ENCODE measurements at regions not wholly inside any gene's neighbourhood (a gene's known extent, or its start where the extent isn't known, plus 50 kb on each side); places are given as distances from the start of the nearest gene placed in this dataset.
A peak's percentile ranks its signal among the peaks of the same experiment; 100 is the strongest.
"Not testable (repeated sequence)": the region's sequence is repeated elsewhere in the genome, so short reads cannot be mapped to it uniquely, and the experiment has no call there.

DNA sequence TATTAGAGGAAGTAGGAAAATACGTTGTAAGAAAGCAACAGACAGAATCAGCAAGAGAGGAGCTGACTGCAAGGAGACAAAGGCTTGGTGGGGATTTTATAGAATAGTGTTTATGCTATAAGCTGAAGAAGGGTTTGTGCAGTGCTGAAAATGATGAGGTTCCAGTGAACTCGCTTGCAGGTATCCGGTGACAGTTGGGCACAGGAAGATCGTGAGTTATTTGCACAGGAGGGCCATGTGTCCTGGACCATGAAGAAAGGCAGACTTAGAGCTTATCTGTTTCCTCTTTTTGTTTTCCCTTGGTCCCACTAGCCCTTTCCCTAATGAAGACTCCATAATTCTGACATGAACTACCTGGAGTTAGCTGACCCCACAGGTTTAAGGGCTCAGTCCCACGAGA is 61.4 kb downstream of the NXNL2 start:
- no peak for DNase-seq (ENCODE audit: low read depth in 2 of 2)

DNA sequence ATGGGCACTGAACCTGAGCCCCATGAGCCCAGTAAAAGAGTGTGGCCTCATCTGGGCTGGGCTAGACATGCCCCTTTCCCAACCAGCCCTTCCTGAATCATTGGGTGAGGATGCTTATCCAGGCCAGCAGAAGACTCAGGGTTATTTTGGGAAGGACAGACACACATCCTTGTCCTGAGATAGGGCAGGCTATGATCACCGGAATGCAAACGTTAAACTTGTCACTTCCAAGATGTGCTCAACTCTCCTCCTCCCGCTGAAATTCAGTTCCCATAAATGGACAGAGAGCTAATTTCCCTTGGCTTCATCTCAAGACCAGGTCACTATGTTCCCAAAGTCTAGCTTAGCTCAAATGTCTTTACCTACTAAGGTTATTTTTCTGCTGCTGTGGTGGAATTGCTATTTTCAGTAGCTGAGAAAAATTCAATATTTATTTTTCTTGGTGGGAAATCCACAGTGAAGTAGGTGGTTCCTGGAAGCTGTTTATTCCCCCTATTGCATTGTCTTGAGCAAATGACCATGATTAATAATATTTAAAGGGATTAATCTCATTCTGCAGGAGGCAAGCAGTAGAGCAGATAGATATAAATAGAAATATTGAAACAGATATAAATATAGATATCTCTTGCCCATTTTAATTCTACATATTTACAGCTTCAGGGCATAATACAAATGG is 70.0 kb downstream of the NXNL2 start:
- DNase-seq (ENCODE audit: low read depth in 2 of 2): no peak

DNA sequence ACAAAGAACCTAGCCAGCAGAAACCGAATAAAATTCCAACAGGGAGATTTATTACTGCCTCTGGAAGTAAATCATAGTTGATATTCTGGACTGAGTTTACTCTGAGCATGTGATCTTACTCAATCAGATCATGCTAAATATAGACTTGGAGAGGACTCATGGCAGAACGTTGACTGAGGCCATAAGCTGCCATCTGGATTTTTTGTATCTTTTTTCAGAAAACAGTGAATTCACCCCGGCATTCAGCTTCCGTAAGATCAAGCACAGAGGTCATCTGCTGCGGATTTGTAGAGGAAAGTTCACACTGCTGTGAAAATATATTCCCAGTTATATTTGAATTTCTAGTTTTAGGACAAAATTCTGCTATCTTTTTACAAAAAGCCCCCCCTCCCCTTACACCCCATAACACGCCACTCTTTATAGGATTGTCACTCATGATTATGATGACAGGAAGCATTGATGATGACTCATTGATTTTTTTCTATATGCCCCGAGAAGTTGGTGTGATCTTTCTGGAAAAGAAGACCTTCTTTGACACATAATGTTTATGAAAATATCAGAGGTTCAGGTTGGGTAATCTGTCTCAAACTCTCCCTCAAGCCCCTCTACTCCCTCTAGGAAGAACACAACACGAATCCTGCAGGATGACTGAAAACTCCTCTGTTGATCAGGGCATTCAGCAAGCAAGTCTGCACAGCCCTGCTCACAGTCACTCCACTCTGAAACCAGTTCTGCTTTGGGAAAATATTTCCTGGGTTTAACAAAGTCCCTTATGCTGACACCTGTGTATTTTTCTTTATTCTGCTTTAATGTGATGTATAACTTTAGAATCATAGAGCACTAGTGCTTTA is 70.8 kb downstream of the NXNL2 start:
- no peak for DNase-seq (ENCODE audit: low read depth in 2 of 2)

DNA sequence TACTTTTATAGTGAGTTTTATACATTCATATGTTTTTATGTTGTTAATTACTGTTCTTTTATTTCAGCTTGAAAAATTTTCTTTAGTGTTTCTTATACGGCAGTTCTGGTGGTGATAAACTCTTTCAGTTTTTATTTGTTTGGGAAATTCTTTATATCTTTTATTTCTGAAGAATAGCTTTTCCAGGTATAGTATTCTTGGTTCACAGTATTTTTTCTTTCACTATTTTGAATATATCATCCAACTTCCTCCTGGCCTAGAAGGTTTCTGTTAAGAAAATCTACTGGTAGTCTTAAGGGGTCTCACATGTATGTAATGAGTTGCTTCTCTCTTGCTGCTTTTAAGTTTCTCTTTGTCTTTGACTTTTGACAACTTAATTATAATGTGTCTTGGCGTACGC is 79.4 kb downstream of the NXNL2 start:
- no peak for DNase-seq (ENCODE audit: low read depth in 2 of 2)

DNA sequence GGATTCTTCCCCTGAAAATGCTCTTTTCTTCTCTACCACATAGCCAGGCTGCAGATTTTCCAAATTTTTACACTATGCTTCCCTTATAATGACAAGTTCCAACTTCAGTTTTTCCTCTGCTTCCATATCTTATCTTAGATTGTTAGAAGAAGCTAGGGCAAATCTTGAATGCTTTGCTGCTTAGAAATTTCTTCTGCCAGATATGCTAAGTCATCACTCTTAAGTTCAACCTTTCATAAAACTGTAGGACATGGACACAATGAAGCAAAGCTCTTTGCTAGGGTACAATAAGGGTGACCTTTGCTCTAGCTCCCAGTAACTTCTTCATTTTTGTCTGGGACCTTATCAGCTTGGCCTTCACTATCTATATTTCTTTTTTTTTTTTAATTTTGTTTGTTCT is 88.7 kb downstream of the NXNL2 start:
- DNase-seq (ENCODE audit: low read depth in 2 of 2): no peak

DNA sequence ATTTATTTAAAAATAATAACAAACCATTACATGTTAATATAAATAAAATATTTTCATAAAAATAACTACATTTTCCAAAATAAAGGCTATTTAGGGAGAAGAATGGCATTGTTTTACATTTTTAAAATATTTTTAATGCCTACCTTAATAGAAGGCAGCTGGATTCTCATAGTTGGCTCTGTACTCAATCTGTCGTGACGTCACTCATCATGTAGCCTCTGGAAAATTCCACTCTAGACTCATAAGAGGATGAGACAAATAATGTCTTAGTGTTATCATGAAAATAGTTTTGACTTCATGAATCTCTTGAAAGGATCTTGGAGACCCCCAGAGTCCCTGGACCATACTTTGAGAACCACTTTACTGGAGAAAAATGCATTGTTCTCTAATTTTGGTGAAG is 93.1 kb downstream of the NXNL2 start:
- no peak for DNase-seq (ENCODE audit: low read depth in 2 of 2)

DNA sequence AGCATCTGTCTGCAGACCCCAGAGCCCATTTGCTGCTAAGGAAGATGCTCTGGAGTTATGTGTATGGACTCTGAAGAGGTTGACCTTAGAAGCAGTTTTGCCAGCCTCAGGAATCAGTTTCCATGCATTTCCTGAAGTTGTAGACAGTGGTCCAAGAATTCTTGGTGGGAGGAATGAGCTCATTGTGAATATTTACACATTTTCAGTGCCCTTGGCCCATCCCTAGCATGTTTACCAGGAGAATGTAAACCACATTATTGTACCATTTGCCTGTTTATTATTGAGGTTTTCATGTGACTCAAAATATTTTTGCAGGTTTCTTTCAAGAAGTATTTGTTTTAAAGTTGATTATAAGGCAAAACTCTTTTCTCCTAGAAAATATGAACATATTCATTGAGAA is 93.8 kb downstream of the NXNL2 start:
- DNase-seq (ENCODE audit: low read depth in 2 of 2): no peak

DNA sequence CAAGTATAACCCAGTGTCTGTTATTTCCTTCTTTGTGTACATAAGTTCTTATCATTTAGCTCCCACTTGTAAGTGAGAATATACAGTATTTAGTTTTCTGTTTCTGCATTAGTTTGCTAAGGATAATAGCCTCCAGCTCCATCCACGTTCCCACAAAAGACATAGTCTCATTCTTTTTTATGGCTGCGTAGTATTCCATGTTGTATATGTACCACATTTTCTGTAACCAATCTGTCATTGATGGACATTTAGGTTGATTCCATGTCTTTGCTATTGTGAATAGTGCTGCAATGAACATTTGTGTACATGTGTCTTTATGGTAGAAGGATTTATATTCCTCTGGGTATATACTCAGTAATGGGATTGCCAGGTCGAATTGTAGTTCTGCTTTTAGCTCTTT is 95.6 kb downstream of the NXNL2 start:
- DNase-seq (ENCODE audit: low read depth in 2 of 2): not testable (repeated sequence)

DNA sequence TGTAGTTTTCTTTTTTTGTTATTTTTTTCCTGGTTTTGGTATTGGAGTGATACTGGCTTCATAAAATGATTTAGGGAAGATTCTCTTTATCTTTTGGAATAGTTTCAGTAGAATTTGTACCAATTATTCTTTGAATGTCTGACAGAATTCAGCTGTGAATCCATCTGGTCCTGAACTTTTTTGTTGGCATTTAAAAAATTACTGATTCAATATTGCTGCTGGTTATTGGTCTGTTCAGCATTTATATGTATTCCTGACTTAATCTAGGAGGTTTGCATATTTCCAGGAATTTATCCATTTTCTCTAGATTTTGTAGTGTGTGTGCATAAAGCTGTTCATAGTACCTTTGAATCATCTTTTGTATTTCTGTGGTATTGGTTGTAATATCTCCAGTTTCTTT is 100.2 kb downstream of the NXNL2 start:
- no peak for DNase-seq (ENCODE audit: low read depth in 2 of 2)

DNA sequence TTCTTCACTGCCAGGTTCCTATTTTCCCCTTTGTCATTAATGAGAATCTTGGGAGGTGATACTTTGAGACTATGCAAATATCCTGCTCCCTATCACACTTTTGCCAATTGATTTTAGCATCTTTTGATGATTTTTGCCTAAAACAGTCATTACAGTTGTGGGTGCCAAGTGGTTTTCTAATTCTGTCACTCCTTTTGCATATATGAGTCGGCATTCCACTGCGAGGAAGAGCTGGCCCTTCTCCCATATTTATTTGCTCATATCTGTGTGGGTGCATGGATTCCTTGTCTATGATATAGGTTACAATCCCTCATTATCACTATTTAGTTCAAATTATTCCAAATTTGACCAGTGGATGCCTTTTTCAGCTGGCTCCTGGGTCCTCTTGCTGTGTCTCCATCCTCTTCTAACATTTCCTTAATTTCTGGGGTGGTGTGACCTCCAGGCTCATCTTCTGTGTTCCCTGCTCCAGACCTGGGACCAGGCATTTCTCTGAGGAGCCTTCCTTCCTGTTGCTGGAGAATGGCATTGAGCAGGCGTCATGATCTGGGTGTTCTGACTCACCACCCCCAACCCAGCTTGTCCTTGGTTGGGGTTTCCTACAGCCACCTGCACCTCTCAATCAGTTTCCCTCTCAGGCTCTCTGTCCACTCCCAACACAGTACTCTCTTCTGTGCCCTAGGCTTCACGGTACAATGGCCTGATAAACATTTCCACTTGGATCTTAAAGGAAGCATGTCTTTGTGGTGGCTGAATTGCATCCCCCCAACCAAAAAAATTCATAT is 106.7 kb downstream of the NXNL2 start:
- DNase-seq (ENCODE audit: low read depth in 2 of 2): no peak

DNA sequence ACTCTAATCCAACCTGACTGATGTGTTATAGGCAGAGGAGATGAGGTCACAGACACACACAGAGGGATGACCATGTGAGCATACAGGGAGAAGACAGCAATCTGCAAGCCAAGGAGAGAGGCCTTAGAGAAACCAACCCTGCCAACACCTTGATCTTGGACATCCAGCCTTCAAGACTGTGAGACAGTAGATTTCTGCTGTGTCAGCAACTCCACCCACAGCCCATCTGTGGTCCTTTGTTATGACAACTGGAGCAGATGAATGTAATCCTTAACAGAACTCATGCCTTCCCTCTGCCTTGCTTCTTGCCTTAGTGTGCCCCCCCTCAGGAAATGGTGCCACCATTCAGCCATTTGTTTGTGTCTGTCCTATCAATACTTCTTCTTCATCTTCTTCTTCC is 107.4 kb downstream of the NXNL2 start:
- no peak for DNase-seq (ENCODE audit: low read depth in 2 of 2)

DNA sequence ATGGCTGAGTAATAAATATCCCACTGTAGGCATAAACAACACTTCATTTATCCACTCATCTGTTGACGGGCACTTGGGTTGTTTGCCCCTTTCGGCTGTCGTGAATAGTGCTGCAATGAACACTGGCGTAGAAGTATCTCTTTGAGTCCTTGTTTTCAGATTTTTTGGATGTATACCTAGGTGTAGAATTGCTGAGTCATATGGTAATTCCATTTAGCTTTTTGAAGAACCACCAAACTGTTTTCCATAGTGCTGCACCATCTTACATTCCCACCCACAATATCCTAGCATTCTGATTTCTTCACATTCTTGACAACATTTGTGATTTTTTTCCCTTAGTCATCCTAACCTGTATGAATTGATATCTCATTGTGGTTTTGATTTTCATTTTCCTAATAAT is 109.0 kb downstream of the NXNL2 start:
- no peak for DNase-seq (ENCODE audit: low read depth in 2 of 2)

DNA sequence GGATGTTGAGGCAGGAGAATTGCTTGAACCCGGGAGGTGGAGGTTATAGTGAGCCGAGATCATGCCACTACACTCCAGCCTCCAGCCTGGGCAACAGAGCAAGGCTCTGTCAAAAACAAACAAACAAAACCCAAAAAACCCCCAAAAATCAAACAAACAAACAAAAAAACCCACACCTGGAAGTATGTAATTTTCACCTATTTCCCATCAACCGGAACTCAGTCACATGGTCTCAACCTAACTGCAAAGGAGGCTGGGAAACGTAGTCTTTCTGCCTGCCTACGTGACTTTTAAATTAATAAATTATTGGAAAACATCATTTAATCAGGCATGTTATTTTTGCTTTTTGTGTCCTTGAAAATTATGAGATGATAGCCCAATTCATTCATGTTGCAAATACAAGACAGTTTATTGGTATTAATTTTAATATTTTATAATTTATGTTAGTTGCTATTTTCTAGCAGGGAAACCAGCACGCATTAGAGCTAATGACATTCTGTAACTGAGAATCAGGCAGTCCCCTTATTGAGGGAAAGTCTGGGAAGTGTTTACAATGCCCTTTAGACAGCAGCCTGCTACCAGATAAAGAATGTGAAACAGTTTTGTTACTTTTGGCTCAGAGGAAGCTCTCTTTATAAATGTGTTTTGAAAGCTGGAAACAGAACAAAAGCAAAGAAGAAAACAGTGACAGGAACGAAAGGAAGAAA is 110.3 kb downstream of the NXNL2 start:
- no peak for DNase-seq (ENCODE audit: low read depth in 2 of 2)

DNA sequence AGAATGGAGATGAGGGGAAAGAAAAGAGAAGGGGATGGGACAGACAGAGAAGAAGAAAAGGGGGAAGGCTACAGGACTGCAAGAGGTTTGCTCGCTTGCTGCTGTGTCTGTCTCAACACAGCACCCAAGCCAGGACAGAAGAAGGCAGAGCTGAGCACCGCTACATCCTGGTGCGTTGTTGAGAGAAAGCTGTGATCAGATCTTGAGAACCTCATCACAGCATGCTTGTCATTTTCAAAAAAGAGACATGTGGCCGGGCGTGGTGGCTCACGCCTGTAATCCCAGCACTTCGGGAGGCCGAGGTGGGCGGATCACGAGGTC is 110.9 kb downstream of the NXNL2 start:
- DNase-seq (ENCODE audit: low read depth in 2 of 2): no peak

DNA sequence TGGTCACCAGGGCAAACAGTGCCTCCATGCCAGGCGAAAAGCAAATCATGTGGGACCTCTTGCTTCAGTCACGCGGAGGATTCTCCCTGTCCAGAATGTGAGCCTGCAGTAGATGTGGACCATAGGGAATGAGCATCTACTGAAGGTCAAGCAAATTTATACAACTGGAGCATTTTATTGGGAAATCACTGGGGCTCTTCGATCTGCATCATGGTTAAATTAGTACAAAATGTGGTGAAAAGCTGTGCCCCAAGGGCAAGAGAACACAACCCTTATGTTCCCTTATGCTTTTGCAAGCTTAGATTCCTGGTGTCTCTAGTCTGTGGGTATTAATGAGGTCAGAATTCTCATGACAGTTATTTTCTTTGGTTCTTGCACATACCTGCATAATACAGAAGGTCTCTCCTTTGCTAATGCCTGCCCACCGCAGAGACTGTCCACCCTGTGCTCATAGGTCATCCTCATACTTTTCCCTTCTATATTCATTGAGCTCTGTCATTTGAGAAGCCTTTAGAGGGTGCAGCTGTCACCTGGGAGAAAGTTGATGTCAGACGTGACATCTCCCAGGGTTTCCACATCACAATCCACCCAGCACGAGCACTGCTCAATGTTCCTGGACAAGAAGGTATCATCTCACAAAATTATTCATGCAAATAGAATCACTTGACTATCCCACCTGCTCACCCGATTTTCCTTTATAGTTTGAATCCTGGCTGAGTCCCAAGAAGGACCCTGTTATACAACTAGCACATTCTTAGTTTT is 111.7 kb downstream of the NXNL2 start:
- DNase-seq (ENCODE audit: low read depth in 2 of 2): no peak

DNA sequence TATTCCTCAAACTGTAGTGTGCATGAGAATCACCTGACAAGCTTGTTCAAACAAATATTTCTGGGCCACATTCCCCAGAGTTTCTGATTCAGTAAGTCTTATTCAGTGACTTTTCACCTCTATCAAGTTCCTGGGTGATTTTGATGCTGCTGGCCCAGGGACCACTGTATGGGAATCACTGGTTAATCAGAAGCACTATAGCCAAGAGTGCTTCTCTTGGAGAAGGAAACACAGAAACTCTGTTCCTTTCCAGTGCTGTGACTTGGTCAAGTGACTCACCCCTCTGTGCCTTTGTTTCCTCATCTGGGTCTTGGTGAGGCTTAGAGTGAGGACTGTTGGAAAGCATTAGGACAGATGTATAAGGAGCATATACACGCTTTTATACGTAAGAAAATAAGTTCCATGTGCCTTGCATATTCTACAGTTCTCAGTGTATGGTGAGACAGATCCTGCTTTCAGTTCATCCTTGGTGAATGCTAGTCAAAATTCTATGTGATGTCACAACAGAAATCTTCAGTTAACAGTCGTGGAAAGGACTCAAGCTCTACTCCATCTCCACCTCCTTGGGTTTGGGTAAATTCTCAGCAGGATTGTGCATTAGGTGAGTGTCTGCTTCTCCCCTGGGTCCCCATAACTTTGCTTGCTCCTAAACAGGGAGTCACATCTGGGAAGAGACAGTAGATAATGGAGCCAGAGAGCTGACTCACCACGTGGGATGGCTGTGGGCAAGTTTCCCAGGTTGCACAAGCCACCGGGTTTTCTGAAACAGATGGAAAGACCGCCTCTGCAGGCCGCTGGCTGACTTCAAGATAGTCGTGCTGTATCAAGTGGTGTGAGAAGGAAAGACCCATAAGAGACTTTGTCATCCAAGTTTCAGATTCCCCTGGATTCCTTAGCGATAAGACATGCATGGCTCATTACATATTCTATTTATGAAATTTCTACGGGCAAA is 117.0 kb downstream of the NXNL2 start:
- DNase-seq (ENCODE audit: low read depth in 2 of 2): peak in 1 of 2 donors; percentile 4

DNA sequence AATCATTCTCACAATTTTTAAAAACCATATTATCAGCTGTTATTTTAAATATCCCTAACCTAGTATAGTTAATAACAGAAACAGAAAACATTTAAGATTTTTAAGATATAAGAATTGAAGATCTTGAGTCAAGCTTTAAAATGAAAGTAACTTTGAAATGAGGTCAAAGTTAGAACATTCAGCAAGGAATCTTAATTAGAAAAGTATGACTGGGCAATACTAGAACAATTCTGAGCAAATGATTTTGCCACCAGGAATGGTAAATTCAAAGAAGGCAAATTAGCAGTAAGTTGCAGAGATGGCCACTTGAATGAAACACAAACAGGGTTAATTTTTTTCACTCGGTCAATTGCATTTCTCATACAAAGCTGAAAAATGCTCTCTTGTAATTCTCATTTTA is 117.9 kb downstream of the NXNL2 start:
- DNase-seq (ENCODE audit: low read depth in 2 of 2): no peak

DNA sequence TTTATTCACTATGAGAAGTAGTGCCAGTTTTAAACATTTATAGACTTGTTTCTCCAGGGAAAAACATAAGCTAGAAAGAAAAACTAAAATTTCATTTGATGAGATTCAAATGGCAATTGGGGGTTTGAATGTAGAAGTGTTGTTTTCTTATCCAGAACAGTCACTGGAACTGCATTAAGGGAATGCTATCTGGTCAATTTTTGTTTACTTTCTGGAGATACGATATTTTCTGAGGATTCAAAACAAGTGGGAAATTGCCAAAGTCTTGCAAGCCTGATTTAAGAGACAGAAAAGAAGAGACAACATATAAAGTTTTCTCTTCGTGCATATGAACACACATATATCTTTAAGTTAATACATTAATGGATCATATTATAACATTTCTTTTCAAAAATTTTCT is 118.4 kb downstream of the NXNL2 start:
- no peak for DNase-seq (ENCODE audit: low read depth in 2 of 2)

DNA sequence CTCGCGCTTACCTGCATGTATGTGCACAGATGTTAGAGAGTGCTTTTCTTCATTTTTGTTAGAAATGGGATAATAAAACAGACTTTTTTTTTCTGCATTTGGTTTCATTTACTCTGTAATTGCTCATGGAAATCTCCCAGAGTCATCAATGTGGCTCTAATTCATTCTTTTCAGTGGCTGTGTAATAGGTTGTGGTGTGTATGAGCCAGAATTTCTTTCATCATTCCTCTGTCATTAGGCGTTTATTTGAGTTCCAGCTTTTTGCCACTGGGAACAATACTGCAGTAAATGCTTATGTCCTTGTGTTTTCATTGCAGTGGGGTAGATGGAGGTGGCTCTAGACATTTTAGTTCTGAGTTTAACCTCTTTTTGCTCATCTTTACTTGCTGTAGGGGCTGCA is 118.9 kb downstream of the NXNL2 start:
- no peak for DNase-seq (ENCODE audit: low read depth in 2 of 2)

DNA sequence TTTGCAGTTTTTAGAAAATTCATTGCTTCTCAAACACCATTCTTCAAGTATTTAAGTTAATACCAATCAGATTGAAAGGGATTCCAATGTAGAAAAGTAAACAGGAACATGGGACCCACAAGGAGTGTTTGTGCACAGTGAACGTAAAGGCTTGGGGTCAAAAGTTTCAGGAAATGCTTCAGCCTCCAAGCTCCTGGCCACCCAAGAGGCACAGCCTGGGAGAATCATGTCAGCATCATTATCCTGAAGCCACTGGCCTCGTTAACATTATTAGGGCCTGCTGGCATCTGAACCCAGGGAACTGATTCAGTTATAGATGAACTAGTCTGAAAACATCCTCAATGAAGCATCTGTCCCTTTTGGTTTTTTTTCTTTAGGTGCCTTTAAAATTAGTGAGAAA is 122.9 kb downstream of the NXNL2 start:
- no peak for DNase-seq (ENCODE audit: low read depth in 2 of 2)

Measured in lung microvascular endothelial cell (primary cell).